HL-60 (cell line): ENCODE measurements at regions not wholly inside any gene's neighbourhood (a gene's known extent, or its start where the extent isn't known, plus 50 kb on each side); places are given as distances from the start of the nearest gene placed in this dataset.

Experiments used
- DNase-seq, 2 experiments: peaks; one replicate each; pipeline ENCODE4 v3.0.0-alpha.2; 2010 to 2020; ENCODE audit warnings: low read depth in 1 of 2, low spot score in 1 of 2
- H3K27ac ChIP-seq: fragments of 250-450 bp; sonication (Bioruptor Pico); replicated peaks from 2 replicates; pipeline ENCODE4 v1.5.1; 2020; ENCODE audit warnings: mild to moderate bottlenecking, moderate library complexity
- H3K27me3 ChIP-seq: fragments of 250-450 bp; sonication (Bioruptor Pico); 2 replicates; pipeline ENCODE4 v1.5.1; 2021; ENCODE audit warnings: mild to moderate bottlenecking, moderate library complexity; ENCODE audit not compliant: insufficient read depth, poor library complexity, severe bottlenecking
- H3K4me3 ChIP-seq: replicated peaks from 2 replicates; pipeline ENCODE4 v1.5.1; 2011; ENCODE audit warnings: mild to moderate bottlenecking, control low read depth, low read length; ENCODE audit not compliant: insufficient read depth
- GABPA ChIP-seq: IDR thresholded peaks from 2 replicates; pipeline ENCODE4 v1.6.1; 2012; ENCODE audit warnings: low read depth
- REST ChIP-seq: IDR thresholded peaks from 2 replicates; pipeline ENCODE4 v1.6.1; 2012; ENCODE audit warnings: low read depth; ENCODE audit not compliant: insufficient replicate concordance
- SPI1 ChIP-seq: IDR thresholded peaks from 2 replicates; pipeline ENCODE4 v1.6.1; 2012; ENCODE audit warnings: low read depth, mild to moderate bottlenecking, borderline replicate concordance

GRCh38 chr21:14598065-14598464, 52.0 kb upstream of the SAMSN1 start:
- DNase-seq = no peak
- TF ChIP-seq REST = no peak
- TF ChIP-seq SPI1 = no peak
- no peak for TF ChIP-seq GABPA
- Histone ChIP-seq H3K27me3 (no peaks in the 10 kb centered on the region), H3K27ac (no peak overlapping the region), H3K4me3 (no peak overlapping the region)
